ENCODE measurements at regions not wholly inside any gene's neighbourhood (a gene's known extent, or its start where the extent isn't known, plus 50 kb on each side); places are given as distances from the start of the nearest gene placed in this dataset.
"Not testable (repeated sequence)": the region's sequence is repeated elsewhere in the genome, so short reads cannot be mapped to it uniquely, and the experiment has no call there.

DNA sequence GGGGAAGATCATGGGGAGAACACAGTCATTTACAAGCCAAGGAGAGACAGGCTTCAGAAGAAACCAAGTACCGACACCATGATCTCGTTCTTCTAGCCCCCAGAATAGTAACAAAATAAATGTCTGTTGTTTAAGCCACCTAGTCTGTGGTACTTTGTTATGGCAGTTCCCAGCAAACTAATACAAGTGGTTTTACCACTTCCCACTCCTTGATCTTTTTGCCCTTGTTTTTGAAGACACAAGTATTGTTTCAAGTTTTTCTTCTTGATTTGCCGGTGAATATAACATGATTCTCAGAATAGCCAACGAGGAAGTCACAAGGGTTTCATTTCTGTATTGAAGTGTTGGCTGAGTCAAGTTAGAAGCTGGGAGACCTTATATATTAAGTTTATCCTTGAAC, 220.3 kb downstream of the SOX2 start:
- no peak for DNase-seq (ENCODE audit: extremely low spot score in 2 of 2)
- intact Hi-C loops (cut with DNase I) = no loop called here
- Histone ChIP-seq H3K27me3 (no peaks in the 10 kb centered on the region), H3K4me3 (no peak overlapping the region), H3K4me1 (no peaks in the 10 kb centered on the region), H3K27ac (no peak overlapping the region), H3K9me3 (no peaks in the 10 kb centered on the region), H3K36me3 (no peaks in the 10 kb centered on the region)
- TF ChIP-seq, protein P1, sequence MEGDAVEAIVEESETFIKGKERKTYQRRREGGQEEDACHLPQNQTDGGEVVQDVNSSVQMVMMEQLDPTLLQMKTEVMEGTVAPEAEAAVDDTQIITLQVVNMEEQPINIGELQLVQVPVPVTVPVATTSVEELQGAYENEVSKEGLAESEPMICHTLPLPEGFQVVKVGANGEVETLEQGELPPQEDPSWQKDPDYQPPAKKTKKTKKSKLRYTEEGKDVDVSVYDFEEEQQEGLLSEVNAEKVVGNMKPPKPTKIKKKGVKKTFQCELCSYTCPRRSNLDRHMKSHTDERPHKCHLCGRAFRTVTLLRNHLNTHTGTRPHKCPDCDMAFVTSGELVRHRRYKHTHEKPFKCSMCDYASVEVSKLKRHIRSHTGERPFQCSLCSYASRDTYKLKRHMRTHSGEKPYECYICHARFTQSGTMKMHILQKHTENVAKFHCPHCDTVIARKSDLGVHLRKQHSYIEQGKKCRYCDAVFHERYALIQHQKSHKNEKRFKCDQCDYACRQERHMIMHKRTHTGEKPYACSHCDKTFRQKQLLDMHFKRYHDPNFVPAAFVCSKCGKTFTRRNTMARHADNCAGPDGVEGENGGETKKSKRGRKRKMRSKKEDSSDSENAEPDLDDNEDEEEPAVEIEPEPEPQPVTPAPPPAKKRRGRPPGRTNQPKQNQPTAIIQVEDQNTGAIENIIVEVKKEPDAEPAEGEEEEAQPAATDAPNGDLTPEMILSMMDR (IDR thresholded peaks at IDR 0.05) = no peak
- no peak for TF ChIP-seq POLR2AphosphoS5 (IDR thresholded peaks at IDR 0.05; ENCODE audit: insufficient read depth in 1 of 2, low read depth in 1 of 2)
- TF ChIP-seq POLR2A (IDR thresholded peaks at IDR 0.05) = no peak

DNA sequence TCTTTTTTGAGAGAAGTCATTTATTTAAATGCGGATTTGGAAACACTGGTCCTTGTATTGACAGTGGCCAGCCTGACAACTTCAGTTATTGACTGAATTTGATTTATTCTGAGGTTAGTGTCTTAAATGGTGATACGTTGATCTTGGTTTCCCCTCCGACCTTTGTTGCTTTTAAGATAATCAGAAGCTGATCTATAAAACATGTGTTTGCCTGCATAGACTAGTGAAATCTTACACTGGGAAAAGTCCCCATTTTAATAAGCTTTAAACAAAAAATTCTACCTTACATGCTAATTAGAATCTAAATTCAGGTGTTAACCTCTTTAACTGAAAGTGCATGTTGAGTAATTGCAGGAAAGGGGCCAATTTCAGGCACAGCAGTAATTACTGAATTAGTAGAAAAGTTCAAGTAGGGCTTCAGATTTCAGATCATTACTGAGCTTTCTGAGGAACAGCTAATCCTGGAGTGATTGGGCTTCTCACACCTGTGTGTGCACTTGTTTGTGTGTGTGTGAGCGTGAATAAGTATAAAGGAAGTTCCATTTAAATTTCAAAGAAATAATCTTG, 221.4 kb downstream of the SOX2 start:
- no peak overlapping the region for H3K4me3 ChIP-seq
- H3K9me3 ChIP-seq = no peaks in the 10 kb centered on the region
- H3K36me3 ChIP-seq = no peaks in the 10 kb centered on the region
- H3K27ac ChIP-seq = no peak overlapping the region
- no peaks in the 10 kb centered on the region for H3K4me1 ChIP-seq
- intact Hi-C loops (cut with DNase I) = no loop called here
- no peak for DNase-seq (ENCODE audit: extremely low spot score in 2 of 2)
- TF ChIP-seq POLR2A (IDR thresholded peaks at IDR 0.05) = no peak
- TF ChIP-seq, protein P1 (IDR thresholded peaks at IDR 0.05) = no peak
- TF ChIP-seq POLR2AphosphoS5 (IDR thresholded peaks at IDR 0.05; ENCODE audit: insufficient read depth in 1 of 2, low read depth in 1 of 2) = no peak
- H3K27me3 ChIP-seq = no peaks in the 10 kb centered on the region

DNA sequence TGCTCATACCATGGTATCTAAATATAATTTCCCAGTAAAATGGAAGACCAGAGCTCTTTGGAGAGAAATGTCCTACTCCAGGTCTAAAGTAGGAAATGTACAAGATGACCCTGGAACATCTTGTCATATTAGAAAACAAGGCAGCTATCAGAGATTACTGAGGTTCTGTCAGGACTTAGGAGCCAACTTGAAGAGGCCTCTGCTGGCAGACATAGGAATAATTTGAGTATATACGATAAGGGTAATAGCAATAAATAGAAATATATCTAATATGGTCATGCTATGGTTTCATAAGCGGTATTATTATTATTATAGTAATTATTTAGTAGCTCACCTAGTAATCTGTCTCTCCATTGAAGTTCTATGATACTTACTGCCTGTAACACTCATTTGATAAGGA, 224.2 kb downstream of the SOX2 start:
- Histone ChIP-seq H3K36me3 (no peaks in the 10 kb centered on the region), H3K4me1 (no peaks in the 10 kb centered on the region), H3K9me3 (no peaks in the 10 kb centered on the region), H3K4me3 (no peak overlapping the region), H3K27me3 (no peaks in the 10 kb centered on the region), H3K27ac (no peak overlapping the region)
- no peak for TF ChIP-seq POLR2AphosphoS5 (IDR thresholded peaks at IDR 0.05; ENCODE audit: insufficient read depth in 1 of 2, low read depth in 1 of 2)
- TF ChIP-seq, protein P1 (IDR thresholded peaks at IDR 0.05) = no peak
- TF ChIP-seq POLR2A (IDR thresholded peaks at IDR 0.05) = no peak
- no peak for DNase-seq (ENCODE audit: extremely low spot score in 2 of 2)
- intact Hi-C loops (cut with DNase I) = no loop called here

DNA sequence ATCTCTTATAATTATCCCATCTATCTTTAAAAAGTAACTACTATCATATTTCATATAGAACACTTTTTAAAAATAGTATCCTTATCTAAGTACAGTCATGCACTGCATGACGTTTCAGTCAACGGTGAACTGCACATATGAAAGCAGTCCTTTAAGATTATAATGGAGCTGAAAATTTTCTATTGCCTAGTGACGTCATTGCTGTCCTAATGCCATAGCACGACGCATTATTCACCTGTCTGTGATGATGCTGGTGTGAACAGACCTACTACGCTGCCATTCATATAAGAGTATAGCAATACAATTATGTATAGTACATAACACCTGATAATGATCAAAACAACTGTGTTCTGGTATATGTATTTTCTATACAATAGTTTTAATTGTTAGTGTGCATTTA, 225.0 kb downstream of the SOX2 start:
- Histone ChIP-seq H3K27ac (no peak overlapping the region), H3K4me3 (no peak overlapping the region), H3K9me3 (no peaks in the 10 kb centered on the region), H3K36me3 (no peaks in the 10 kb centered on the region), H3K4me1 (no peaks in the 10 kb centered on the region), H3K27me3 (no peaks in the 10 kb centered on the region)
- intact Hi-C loops (cut with DNase I) = no loop called here
- TF ChIP-seq, protein P1 (IDR thresholded peaks at IDR 0.05) = no peak
- DNase-seq (ENCODE audit: extremely low spot score in 2 of 2) = no peak

DNA sequence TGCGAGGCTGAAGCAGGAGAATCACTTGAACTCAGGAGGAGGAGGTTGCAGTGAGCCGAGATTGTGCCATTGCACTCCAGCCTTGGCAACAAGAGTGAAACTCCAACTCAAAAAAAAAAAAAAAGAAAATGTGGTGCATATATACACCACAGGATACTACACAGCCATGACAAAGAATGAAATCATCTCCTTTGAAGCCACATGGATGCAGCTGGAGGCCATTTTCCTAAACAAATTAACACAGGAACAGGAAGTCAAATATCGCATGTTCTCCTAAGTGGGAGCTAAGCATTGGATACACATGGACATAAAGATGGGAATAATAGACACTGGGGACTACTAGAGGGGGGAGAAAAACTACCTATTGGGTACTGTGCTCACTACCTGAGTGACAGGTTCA, 226.9 kb downstream of the SOX2 start:
- H3K4me3 ChIP-seq; intact Hi-C loops (cut with DNase I); H3K4me1 ChIP-seq; H3K27ac ChIP-seq; H3K9me3 ChIP-seq; H3K36me3 ChIP-seq; H3K27me3 ChIP-seq; DNase-seq (ENCODE audit: extremely low spot score in 2 of 2): not testable (repeated sequence)

DNA sequence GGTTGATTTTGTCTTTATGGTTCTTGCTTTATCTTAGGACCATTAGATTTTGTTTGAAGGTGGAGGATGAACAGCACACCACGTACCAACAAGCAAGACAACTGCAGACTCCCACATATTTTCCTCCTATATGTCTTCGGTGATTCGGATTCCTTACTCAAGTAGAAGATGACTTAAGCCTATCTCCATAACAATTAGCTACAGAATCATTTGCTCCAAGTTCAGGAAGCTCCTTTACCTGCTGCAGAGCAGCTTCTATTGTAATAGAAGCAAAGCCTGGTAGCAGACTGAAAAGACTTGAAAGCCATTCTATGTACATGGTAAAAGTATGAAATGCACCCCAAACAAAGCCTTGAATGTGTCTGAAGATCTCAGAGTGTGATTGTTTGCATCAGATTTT, 229.0 kb downstream of the SOX2 start:
- TF ChIP-seq POLR2AphosphoS5 (IDR thresholded peaks at IDR 0.05; ENCODE audit: insufficient read depth in 1 of 2, low read depth in 1 of 2) (no peak), POLR2A (IDR thresholded peaks at IDR 0.05) (no peak)
- TF ChIP-seq, protein P1 (IDR thresholded peaks at IDR 0.05) = no peak
- Histone ChIP-seq H3K27me3 (no peaks in the 10 kb centered on the region), H3K36me3 (no peaks in the 10 kb centered on the region), H3K9me3 (no peaks in the 10 kb centered on the region), H3K4me1 (no peaks in the 10 kb centered on the region), H3K4me3 (no peak overlapping the region), H3K27ac (no peak overlapping the region)
- DNase-seq (ENCODE audit: extremely low spot score in 2 of 2) = no peak
- intact Hi-C loops (cut with DNase I) = no loop called here

Measured in vagina (tissue), 2 donors.